OCI-LY1 (cell line): ENCODE measurements at regions not wholly inside any gene's neighbourhood (a gene's known extent, or its start where the extent isn't known, plus 50 kb on each side); places are given as distances from the start of the nearest gene placed in this dataset.

Experiments used
- H2AFZ ChIP-seq: fragments of 200-600 bp; sonication (generic), shearing (Covaris generic); 2 replicates; pipeline ENCODE4 v1.6.0; 2014; ENCODE audit warnings: antibody characterized with exemption, mild to moderate bottlenecking, low read length
- H3F3A ChIP-seq: fragments of 200-600 bp; sonication (generic), shearing (Covaris generic); 2 replicates; pipeline ENCODE4 v1.6.0; 2014; ENCODE audit warnings: mild to moderate bottlenecking, antibody characterized with exemption, low read length, moderate library complexity; ENCODE audit not compliant: insufficient read depth
- H3K27ac ChIP-seq: fragments of 200-600 bp; sonication (generic); 2 replicates; pipeline ENCODE4 v1.5.1; 2014; ENCODE audit warnings: low read length, mixed run types, mild to moderate bottlenecking, low read depth; ENCODE audit not compliant: poor library complexity, severe bottlenecking
- H3K27me3 ChIP-seq: fragments of 200-600 bp; sonication (generic); 2 replicates; pipeline ENCODE4 v1.6.0; 2014; ENCODE audit warnings: antibody characterized with exemption, mild to moderate bottlenecking, low read length, moderate library complexity; ENCODE audit not compliant: insufficient read depth
- H3K36me3 ChIP-seq: fragments of 200-600 bp; sonication (generic); 2 replicates; pipeline ENCODE4 v1.6.1; 2014; ENCODE audit warnings: mild to moderate bottlenecking, antibody characterized with exemption, low read length, moderate library complexity, mixed read lengths; ENCODE audit not compliant: insufficient read depth
- H3K4me1 ChIP-seq: fragments of 200-600 bp; sonication (generic); 2 replicates; pipeline ENCODE4 v1.5.1; 2014; ENCODE audit warnings: mild to moderate bottlenecking, low read length, moderate library complexity; ENCODE audit not compliant: insufficient read depth, severe bottlenecking
- H3K4me2 ChIP-seq: fragments of 200-600 bp; sonication (generic), shearing (Covaris generic); 2 replicates; pipeline ENCODE4 v1.6.1; 2014; ENCODE audit warnings: low read length
- H3K4me3 ChIP-seq: fragments of 200-600 bp; sonication (generic); 2 replicates; pipeline ENCODE4 v1.5.1; 2014; ENCODE audit warnings: low read length, low read depth, mild to moderate bottlenecking, mixed read lengths; ENCODE audit not compliant: poor library complexity, severe bottlenecking
- H3K79me2 ChIP-seq: fragments of 200-600 bp; shearing (Covaris generic); 2 replicates; pipeline ENCODE4 v1.6.1; 2016; ENCODE audit warnings: mixed run types, low read length, mixed read lengths; ENCODE audit not compliant: insufficient read depth
- H3K9ac ChIP-seq: fragments of 200-600 bp; sonication (generic), shearing (Covaris generic); 2 replicates; pipeline ENCODE4 v1.6.1; 2014; ENCODE audit warnings: mild to moderate bottlenecking, low read length, mixed read lengths
- H3K9me2 ChIP-seq: fragments of 200-600 bp; sonication (generic), shearing (Covaris generic); 2 replicates; pipeline ENCODE4 v1.6.1; 2014; ENCODE audit warnings: low read depth, mild to moderate bottlenecking, low read length, mixed read lengths
- H3K9me3 ChIP-seq: fragments of 200-600 bp; shearing (Covaris generic); 2 replicates; pipeline ENCODE4 v1.6.1; 2014; ENCODE audit warnings: low read length, mixed read lengths
- H4K20me1 ChIP-seq: fragments of 200-600 bp; sonication (generic), shearing (Covaris generic); 2 replicates; pipeline ENCODE4 v1.6.0; 2016; ENCODE audit warnings: mild to moderate bottlenecking, low read length; ENCODE audit not compliant: insufficient read depth
- EZH2 ChIP-seq: fragments of 200-600 bp; sonication (generic), shearing (Covaris generic); IDR thresholded peaks from 2 replicates; pipeline ENCODE4 v1.8.0; 2017; ENCODE audit warnings: borderline replicate concordance, mixed run types, mild to moderate bottlenecking, antibody characterized with exemption, low read length, moderate library complexity, mixed read lengths
- TF ChIP-seq, protein P1 (sequence below): fragments of 200-600 bp; sonication (generic), shearing (Covaris generic); IDR thresholded peaks from 2 replicates; pipeline ENCODE4 v1.5.1; 2017; ENCODE audit warnings: mild to moderate bottlenecking, antibody characterized with exemption, low read length, moderate library complexity, mixed read lengths

DNA sequence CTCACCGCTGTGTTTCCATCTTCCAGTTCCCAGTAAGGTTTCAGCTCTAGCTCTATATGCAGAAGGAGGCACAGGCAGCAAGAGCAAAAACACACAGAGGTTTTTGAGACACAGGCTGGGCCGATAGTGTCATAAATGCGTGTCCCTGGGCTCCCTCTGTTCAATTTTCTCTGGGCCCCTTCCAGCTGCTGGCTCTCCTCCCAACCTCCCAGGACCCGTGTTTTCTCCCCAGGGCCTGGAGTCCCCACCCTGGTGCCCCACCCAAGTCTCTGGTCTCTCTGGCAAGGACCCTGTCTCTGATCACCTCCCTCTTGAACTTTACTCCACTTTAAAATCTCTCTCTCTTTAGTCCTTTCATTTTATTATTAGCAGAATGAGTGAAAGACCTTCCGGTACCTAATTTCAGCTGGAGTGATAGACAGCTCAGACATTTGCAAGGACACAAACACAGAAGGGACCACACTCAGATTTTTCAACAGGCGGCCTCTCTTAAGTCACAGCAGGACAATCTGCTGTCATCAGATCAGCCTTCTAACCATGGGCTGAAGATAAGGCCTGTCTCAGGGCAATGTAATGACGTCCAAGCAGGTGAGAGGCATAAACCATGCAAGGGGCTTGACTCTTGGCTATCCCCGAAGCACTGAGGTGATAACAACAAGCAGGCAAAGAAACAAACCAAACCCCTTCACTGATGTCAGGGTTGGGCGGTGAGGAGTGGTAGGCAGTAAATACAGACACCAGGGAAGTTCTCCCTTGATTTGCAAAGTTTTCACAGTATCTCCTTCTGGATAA is 190.0 kb upstream of the IRS2 start:
- H3K9me2 ChIP-seq: no peaks in the 10 kb centered on the region
- no peaks in the 10 kb centered on the region for H3K4me1 ChIP-seq
- H3K27me3 ChIP-seq: no peaks in the 10 kb centered on the region; the same call in 1 of the 2 replicates
- no peaks in the 10 kb centered on the region for H3F3A ChIP-seq
- no peak overlapping the region for H3K4me3 ChIP-seq
- no peaks in the 10 kb centered on the region for H3K9me3 ChIP-seq
- H3K79me2 ChIP-seq: no peaks in the 10 kb centered on the region
- H3K36me3 ChIP-seq: no peaks in the 10 kb centered on the region
- no peak overlapping the region for H2AFZ ChIP-seq
- H3K27ac ChIP-seq: no peak overlapping the region
- H3K4me2 ChIP-seq: no peak overlapping the region
- TF ChIP-seq EZH2: no peak
- TF ChIP-seq, protein P1, sequence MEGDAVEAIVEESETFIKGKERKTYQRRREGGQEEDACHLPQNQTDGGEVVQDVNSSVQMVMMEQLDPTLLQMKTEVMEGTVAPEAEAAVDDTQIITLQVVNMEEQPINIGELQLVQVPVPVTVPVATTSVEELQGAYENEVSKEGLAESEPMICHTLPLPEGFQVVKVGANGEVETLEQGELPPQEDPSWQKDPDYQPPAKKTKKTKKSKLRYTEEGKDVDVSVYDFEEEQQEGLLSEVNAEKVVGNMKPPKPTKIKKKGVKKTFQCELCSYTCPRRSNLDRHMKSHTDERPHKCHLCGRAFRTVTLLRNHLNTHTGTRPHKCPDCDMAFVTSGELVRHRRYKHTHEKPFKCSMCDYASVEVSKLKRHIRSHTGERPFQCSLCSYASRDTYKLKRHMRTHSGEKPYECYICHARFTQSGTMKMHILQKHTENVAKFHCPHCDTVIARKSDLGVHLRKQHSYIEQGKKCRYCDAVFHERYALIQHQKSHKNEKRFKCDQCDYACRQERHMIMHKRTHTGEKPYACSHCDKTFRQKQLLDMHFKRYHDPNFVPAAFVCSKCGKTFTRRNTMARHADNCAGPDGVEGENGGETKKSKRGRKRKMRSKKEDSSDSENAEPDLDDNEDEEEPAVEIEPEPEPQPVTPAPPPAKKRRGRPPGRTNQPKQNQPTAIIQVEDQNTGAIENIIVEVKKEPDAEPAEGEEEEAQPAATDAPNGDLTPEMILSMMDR: no peak
- no peak overlapping the region for H3K9ac ChIP-seq
- no peaks in the 10 kb centered on the region for H4K20me1 ChIP-seq

DNA sequence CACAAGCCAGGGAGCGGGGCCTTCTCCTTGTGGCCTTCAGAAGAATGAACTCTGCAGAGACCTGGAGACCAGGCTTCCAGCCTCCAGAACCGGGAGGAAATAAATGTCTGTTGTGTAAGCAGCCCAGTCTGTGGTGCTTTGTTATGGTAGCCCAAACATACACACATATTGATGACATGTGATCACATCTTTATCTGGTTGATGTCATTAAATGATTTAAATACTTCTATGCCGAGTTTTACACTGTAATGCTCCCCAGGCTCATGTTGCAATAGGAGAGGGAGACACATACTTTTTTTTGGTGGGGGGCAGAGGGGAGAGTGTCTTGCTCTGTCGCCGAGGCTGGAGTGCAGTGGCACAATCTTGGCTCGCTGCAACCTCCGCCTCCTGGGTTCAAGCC is 188.0 kb upstream of the IRS2 start:
- Histone ChIP-seq H3K27me3 (no peaks in the 10 kb centered on the region; the same call in 1 of the 2 replicates), H3K4me1 (no peaks in the 10 kb centered on the region), H3K9ac (no peak overlapping the region), H3F3A (no peaks in the 10 kb centered on the region), H3K9me3 (no peaks in the 10 kb centered on the region), H3K4me3 (no peak overlapping the region), H3K36me3 (no peaks in the 10 kb centered on the region), H3K9me2 (no peaks in the 10 kb centered on the region), H2AFZ (no peak overlapping the region), H3K79me2 (no peaks in the 10 kb centered on the region), H4K20me1 (no peaks in the 10 kb centered on the region), H3K4me2 (no peak overlapping the region), H3K27ac (no peak overlapping the region)
- TF ChIP-seq EZH2: no peak
- TF ChIP-seq, protein P1: no peak

DNA sequence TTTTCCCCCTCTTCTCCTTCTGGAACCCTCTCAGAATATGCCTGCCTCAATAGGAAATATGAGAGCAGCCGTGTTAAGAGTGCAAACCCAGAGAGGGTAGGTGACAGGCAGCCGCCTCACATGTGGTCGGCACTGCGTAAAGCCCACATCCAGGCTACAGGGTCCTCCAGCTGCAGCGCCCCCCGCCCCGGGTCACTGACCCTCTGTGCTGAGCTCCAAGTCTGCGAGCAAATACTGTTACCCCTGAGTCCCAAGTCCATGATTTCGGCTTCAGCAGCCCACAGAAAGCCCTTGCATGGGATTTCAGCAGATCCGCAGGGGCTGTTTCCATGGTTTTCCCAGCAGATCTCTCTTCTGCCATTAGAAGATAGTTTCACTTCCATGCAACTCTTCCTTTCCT is 186.9 kb upstream of the IRS2 start:
- no peaks in the 10 kb centered on the region for H3K36me3 ChIP-seq
- no peaks in the 10 kb centered on the region for H3K79me2 ChIP-seq

More for the DNA sequence above, 186.9 kb upstream of the IRS2 start:
- TF ChIP-seq, protein P1: no peak
- no peak for TF ChIP-seq EZH2
- H3K9me2 ChIP-seq: no peaks in the 10 kb centered on the region
- H3F3A ChIP-seq: no peaks in the 10 kb centered on the region
- H3K9me3 ChIP-seq: no peaks in the 10 kb centered on the region
- H3K4me3 ChIP-seq: no peak overlapping the region
- H3K27ac ChIP-seq: no peak overlapping the region
- no peak overlapping the region for H2AFZ ChIP-seq
- H3K4me2 ChIP-seq: no peak overlapping the region
- no peaks in the 10 kb centered on the region; the same call in 1 of the 2 replicates for H3K27me3 ChIP-seq
- H3K4me1 ChIP-seq: no peaks in the 10 kb centered on the region
- no peaks in the 10 kb centered on the region for H4K20me1 ChIP-seq
- H3K9ac ChIP-seq: no peak overlapping the region
